ENCODE measurements at regions not wholly inside any gene's neighbourhood (a gene's known extent, or its start where the extent isn't known, plus 50 kb on each side); places are given as distances from the start of the nearest gene placed in this dataset.

DNA sequence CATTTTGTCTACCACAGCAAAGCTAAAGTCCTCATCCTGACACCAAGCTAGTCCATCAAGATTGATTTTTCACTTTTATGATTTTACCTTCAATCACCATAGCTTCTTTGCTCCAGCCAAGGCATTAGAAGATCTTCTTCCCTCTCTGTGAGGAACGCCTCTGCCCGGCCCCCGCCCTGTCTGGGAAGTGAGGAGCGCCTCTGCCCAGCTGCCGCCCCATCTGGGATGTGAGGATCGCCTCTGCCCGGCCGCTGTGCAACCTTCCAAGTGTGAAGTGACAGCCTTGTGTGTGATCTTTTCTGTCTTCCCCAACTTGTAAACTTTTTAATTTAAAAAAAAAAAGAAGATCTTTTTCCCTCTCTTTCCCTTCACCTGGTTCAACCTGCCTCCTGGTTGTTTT is 210.5 kb upstream of the NREP start:
- no peak overlapping the region for H3K23ac ChIP-seq (ENCODE audit: low read depth, low read length)
- dilution Hi-C loops (cut with HindIII; ENCODE audit: low sequenced_read_pairs, unreplicated experiment) (no loop called here), intact Hi-C loops (cut with micrococcal nuclease) (no loop called here), in situ Hi-C loops (cut with MboI; ENCODE audit: low sequenced_read_pairs) (no loop called here)
- H3K4me3 ChIP-seq (ENCODE audit: insufficient read depth, low read depth, low read length) = no peak overlapping the region
- H2BK20ac ChIP-seq (ENCODE audit: low read depth, low read length) = no peak overlapping the region
- no peak overlapping the region for H2BK5ac ChIP-seq (ENCODE audit: low read depth, low read length, poor library complexity, severe bottlenecking)
- H2AK9ac ChIP-seq (replicated peaks; ENCODE audit: low read depth, low read length, poor library complexity) = no peak overlapping the region
- WGBS, 2 experiments (ENCODE audit: extremely low coverage in 2 of 2, insufficient read length in 1 of 2) = no CpG with 5 or more reads among the region's 8 CpGs
- CTCF ChIA-PET = no interaction called here
- ATAC-seq (ENCODE audit: low read depth) (no peak), DNase-seq (no peak)
- H3K27me3 ChIP-seq (ENCODE audit: control insufficient read depth, insufficient read depth, low read length) = no peaks in the 10 kb centered on the region
- H3K56ac ChIP-seq (ENCODE audit: extremely low read depth, insufficient read depth, low read length) = no peak overlapping the region
- H2BK120ac ChIP-seq (ENCODE audit: low read depth, low read length) = no peak overlapping the region
- H4K91ac ChIP-seq (ENCODE audit: insufficient read depth, low read depth, low read length) = no peak overlapping the region
- no peak overlapping the region for H4K8ac ChIP-seq (ENCODE audit: low read depth in 2 of 2, low read length in 2 of 2)
- TF ChIP-seq MAFK (IDR thresholded peaks at IDR 0.05; ENCODE audit: low read depth, low read length) = no peak
- TF ChIP-seq MXI1 (IDR thresholded peaks at IDR 0.05; ENCODE audit: borderline replicate concordance, low read depth, low read length) = no peak
- TF ChIP-seq POLR2A (IDR thresholded peaks at IDR 0.05; ENCODE audit: low read depth, low read length) = no peak
- TF ChIP-seq RAD21 (IDR thresholded peaks at IDR 0.05; ENCODE audit: low read length) = no peak
- TF ChIP-seq MAZ (IDR thresholded peaks at IDR 0.05; ENCODE audit: borderline replicate concordance, low read depth, low read length) = no peak
- no peak for TF ChIP-seq SMC3 (IDR thresholded peaks at IDR 0.05; ENCODE audit: low read depth, low read length)
- TF ChIP-seq RFX5 (IDR thresholded peaks at IDR 0.05; ENCODE audit: low read depth, low read length) = no peak
- TF ChIP-seq CEBPB (IDR thresholded peaks at IDR 0.05; ENCODE audit: low read depth, low read length) = no peak
- H3K4me2 ChIP-seq (ENCODE audit: low read depth, low read length) = no peak overlapping the region
- no peak overlapping the region for H2BK15ac ChIP-seq (ENCODE audit: low read depth, low read length)
- no peak overlapping the region for H3K18ac ChIP-seq (ENCODE audit: low read depth, low read length)
- H3K14ac ChIP-seq (replicated peaks; ENCODE audit: low read depth, low read length) = no peak overlapping the region
- no peak overlapping the region for H3K27ac ChIP-seq (ENCODE audit: insufficient read depth, low read length)
- no peak overlapping the region for H3K4ac ChIP-seq (ENCODE audit: low read depth, low read length)
- H4K20me1 ChIP-seq (ENCODE audit: insufficient read depth, low read length) = no peaks in the 10 kb centered on the region
- H3K9me1 ChIP-seq (ENCODE audit: insufficient read depth, low read length) = no peaks in the 10 kb centered on the region
- H3K9me3 ChIP-seq (ENCODE audit: control insufficient read depth, insufficient read depth, low read length) = no peaks in the 10 kb centered on the region
- H3K9ac ChIP-seq (ENCODE audit: low read depth, low read length) = no peak overlapping the region
- no peak overlapping the region for H2AK5ac ChIP-seq (ENCODE audit: low read depth, low read length)
- H2AFZ ChIP-seq (replicated peaks; ENCODE audit: low read length, poor library complexity) = no peak overlapping the region
- BruUV-seq (replicated peaks) = no TSS peak
- H4K5ac ChIP-seq (ENCODE audit: low read depth, low read length) = no peak overlapping the region
- POLR2A ChIA-PET (ENCODE audit: unreplicated experiment) = no interaction called here
- H3K4me1 ChIP-seq (ENCODE audit: control insufficient read depth, insufficient read depth, low read length) = peaks cover 4% of the 10 kb centered on the region; the same call in 1 of the 2 replicates
- H3K36me3 ChIP-seq (ENCODE audit: control insufficient read depth, insufficient read depth, low read length) = no peaks in the 10 kb centered on the region
- H3K79me1 ChIP-seq (ENCODE audit: low read depth in 1 of 2, low read length in 2 of 2) = no peaks in the 10 kb centered on the region
